Activated CD8-positive, alpha-beta T cell treated with anti-CD3 and anti-CD28 coated beads for 36 hours (primary cell): ENCODE measurements at regions not wholly inside any gene's neighbourhood (a gene's known extent, or its start where the extent isn't known, plus 50 kb on each side); places are given as distances from the start of the nearest gene placed in this dataset.
"Not testable (repeated sequence)": the region's sequence is repeated elsewhere in the genome, so short reads cannot be mapped to it uniquely, and the experiment has no call there.

ENCODE experiments used
- ATAC-seq: fragments of 200-7000 bp; cut with Tn5 transposase; one replicate; pipeline ENCODE4 v1.10.0; 2021; ENCODE audit warnings: mild to moderate bottlenecking, moderate library complexity
- CTCF ChIA-PET: fragments of 350-600 bp; sonication (Branson Sonifier 250); formaldehyde crosslinking; loops from one replicate; lab custom pipeline; 2021; ENCODE audit warnings: antibody characterized with exemption; lab: Charles Lee
- POLR2A ChIA-PET: fragments of 350-600 bp; sonication (Branson Sonifier 250); formaldehyde crosslinking; loops from one replicate; lab custom pipeline; 2021; ENCODE audit warnings: antibody characterized with exemption; lab: Charles Lee
- DNase-seq: peaks from one replicate; pipeline ENCODE4 v3.0.0-alpha.2; 2020
- H3K27ac Mint-ChIP-seq: one replicate; pipeline ENCODE4 v1.8.0; 2021; ENCODE audit warnings: mild to moderate bottlenecking, mixed read lengths
- H3K27me3 Mint-ChIP-seq: one replicate; pipeline ENCODE4 v1.8.0; 2021; ENCODE audit warnings: mixed read lengths
- H3K36me3 Mint-ChIP-seq: one replicate; pipeline ENCODE4 v1.8.0; 2021; ENCODE audit warnings: low read depth, mixed read lengths
- H3K4me1 Mint-ChIP-seq: one replicate; pipeline ENCODE4 v1.8.0; 2021; ENCODE audit warnings: low read depth, mixed read lengths
- H3K4me3 Mint-ChIP-seq: one replicate; pipeline ENCODE4 v1.8.0; 2021; ENCODE audit warnings: mild to moderate bottlenecking, moderate library complexity, mixed read lengths
- H3K9me3 Mint-ChIP-seq: one replicate; pipeline ENCODE4 v1.8.0; 2021; ENCODE audit warnings: mixed read lengths
- CTCF ChIP-seq: fragments of 200-600 bp; IDR thresholded peaks from one replicate; pipeline ENCODE4 v1.8.0; 2022; ENCODE audit warnings: antibody characterized with exemption, mild to moderate bottlenecking
- intact Hi-C: fragments of 100-400 bp; cut with micrococcal nuclease; formaldehyde crosslinking; loops from one replicate; pipeline ENCODE4 v1.10.0; 2022

GRCh38 chr13:22961835-22962537 lies 218.8 kb upstream of the SGCG start:
- intact Hi-C loops = no loop called here
- H3K36me3 Mint-ChIP-seq = no peaks in the 10 kb centered on the region
- CTCF ChIA-PET = no interaction called here
- DNase-seq (no peak), ATAC-seq (no peak)
- H3K4me1 Mint-ChIP-seq = no peaks in the 10 kb centered on the region
- H3K9me3 Mint-ChIP-seq = no peaks in the 10 kb centered on the region
- H3K4me3 Mint-ChIP-seq = no peak overlapping the region
- no peak for TF ChIP-seq CTCF
- POLR2A ChIA-PET = no interaction called here
- no peak overlapping the region for H3K27ac Mint-ChIP-seq
- H3K27me3 Mint-ChIP-seq = no peaks in the 10 kb centered on the region

DNA sequence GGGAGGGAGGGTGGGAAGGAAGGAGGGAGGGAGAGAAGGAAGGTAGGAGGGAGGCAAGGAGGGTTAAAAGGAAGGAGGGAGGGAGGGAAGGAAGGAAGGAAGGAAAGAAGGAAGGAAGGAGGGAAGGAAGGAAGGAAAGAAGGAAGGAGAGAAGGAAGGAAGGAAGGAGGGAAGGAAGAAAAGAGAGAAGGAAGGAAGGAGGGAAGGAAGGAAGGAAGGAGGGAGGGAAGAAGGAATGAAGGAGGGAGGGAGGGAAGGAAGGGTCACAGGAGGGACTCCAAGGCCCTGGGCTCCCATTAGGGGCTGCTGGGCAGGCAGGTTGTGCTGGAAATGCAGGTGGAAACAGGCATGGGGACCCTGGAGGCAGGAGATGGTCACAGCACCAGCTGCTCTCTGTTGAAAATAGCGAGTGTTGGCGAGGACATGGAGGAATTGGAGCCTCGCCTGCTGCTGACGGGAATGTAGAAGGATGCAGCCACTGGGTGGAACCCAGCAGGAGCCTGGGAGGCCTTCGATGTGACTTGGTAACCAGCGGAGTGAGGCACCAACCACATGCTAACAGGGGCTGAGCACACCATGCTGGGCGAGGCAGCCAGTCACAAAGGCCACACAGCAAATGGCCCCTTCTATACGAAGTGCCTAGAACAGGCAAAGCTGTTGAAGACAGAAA lies 217.3 kb upstream of the SGCG start:
- H3K27me3 Mint-ChIP-seq, H3K9me3 Mint-ChIP-seq, H3K4me3 Mint-ChIP-seq, H3K27ac Mint-ChIP-seq, DNase-seq, intact Hi-C loops, ATAC-seq, H3K36me3 Mint-ChIP-seq, H3K4me1 Mint-ChIP-seq, CTCF ChIA-PET, POLR2A ChIA-PET: not testable (repeated sequence)

GRCh38 chr13:22964245-22964966 lies 216.4 kb upstream of the SGCG start:
- Mint-ChIP-seq H3K27ac (no peak overlapping the region), H3K4me3 (no peak overlapping the region), H3K4me1 (no peaks in the 10 kb centered on the region), H3K27me3 (no peaks in the 10 kb centered on the region), H3K9me3 (no peaks in the 10 kb centered on the region), H3K36me3 (no peaks in the 10 kb centered on the region)
- ChIA-PET POLR2A (no interaction called here), CTCF (no interaction called here)
- DNase-seq (no peak), ATAC-seq (no peak)
- no peak for TF ChIP-seq CTCF
- intact Hi-C loops = no loop called here

DNA sequence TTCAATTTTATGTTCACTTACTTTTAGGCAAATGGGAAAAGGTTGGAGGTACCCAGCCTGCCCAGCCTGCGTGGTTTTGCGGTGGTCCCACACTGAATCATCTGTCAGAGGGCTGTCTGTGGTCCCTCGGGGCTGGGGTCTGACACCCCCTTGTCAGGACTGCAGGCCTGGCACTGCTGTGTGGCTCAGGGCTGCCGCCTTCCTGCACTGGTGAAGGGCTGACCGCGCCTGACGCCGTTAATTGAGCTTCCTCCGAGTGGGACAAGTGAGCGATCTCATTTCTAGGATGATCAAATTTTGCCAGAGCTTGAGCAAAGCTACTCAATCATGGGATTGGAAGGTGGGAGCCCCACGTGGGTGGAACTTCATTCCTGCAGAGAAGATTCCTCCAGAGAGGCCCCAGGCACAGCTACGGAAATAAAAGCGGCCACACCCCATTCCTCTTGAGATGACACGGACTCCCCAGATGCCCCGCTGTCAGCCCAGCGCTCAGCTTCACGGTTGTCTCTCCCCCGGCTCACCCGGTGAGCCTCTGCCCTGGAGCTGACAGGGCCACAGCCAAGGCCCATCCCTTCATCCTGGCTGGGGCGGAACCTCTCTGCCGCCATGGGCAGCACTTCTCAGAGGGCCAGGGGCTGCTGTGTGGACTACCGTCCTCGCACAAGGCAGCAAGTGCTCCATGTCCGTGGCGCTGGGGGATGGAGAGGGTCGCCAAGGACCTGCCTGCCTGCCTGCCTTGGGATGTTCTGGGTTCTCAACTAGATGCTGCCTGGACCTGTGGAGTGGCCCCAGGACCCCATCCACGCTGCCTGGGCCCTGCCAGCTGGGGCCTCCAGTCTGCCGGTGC lies 215.5 kb upstream of the SGCG start:
- intact Hi-C loops, H3K36me3 Mint-ChIP-seq, H3K27ac Mint-ChIP-seq, CTCF ChIA-PET, POLR2A ChIA-PET, ATAC-seq, H3K4me3 Mint-ChIP-seq, H3K4me1 Mint-ChIP-seq, DNase-seq, H3K27me3 Mint-ChIP-seq, H3K9me3 Mint-ChIP-seq: not testable (repeated sequence)

DNA sequence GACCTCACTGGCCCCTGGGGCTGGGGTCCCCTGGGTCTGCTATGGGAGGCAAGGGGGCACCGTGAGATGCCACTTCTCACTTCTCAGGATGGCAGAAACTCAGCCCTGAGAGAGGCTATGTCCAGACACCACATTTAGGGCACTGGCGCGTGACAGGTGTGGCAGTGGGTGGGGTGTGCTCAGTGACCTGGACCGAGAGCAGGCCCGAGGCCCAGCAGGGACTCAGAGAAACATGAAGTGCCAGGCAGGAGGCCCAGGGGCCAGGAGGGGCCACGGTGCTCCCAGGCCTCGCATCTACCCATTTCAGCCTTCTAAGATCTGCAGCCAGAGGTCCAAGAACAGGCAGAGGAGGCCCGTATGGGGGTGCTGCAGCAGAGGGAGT lies 214.9 kb upstream of the SGCG start:
- H3K36me3 Mint-ChIP-seq, H3K9me3 Mint-ChIP-seq, H3K4me1 Mint-ChIP-seq, POLR2A ChIA-PET, ATAC-seq, H3K27me3 Mint-ChIP-seq, H3K27ac Mint-ChIP-seq, DNase-seq, H3K4me3 Mint-ChIP-seq, intact Hi-C loops, CTCF ChIA-PET: not testable (repeated sequence)

- H3K4me1 Mint-ChIP-seq, POLR2A ChIA-PET, ATAC-seq, H3K27ac Mint-ChIP-seq, intact Hi-C loops, DNase-seq, H3K27me3 Mint-ChIP-seq, CTCF ChIA-PET, H3K4me3 Mint-ChIP-seq, H3K9me3 Mint-ChIP-seq, H3K36me3 Mint-ChIP-seq: not testable (repeated sequence)
Observed at GRCh38 chr13:22966753-22967152, 214.0 kb upstream of the SGCG start.
